ENCODE measurements at regions not wholly inside any gene's neighbourhood (a gene's known extent, or its start where the extent isn't known, plus 50 kb on each side); places are given as distances from the start of the nearest gene placed in this dataset.

DNA sequence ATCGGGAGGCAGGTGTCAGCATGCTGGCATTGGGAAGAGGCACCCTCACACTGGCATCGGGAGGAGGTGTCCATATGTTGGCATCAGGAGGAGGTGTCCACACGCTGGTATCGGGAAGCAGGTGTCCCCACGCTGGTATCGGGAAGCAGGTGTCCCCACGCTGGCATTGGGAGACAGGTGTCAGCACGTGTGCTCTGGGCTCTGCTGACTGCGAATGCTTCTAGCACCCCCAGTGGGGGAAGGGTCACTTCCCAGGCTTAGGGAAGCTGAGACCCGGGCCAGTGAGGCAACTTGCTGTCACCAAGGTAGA is 92.5 kb upstream of the IKZF1 start:
- TF ChIP-seq POLR2AphosphoS5 (IDR thresholded peaks at IDR 0.05) (no peak), CTCF (IDR thresholded peaks at IDR 0.05) (no peak)
